H1 (cell line): ENCODE measurements at regions not wholly inside any gene's neighbourhood (a gene's known extent, or its start where the extent isn't known, plus 50 kb on each side); places are given as distances from the start of the nearest gene placed in this dataset.

Source experiments
- CTCF ChIA-PET: fragments of 300-600 bp; sonication (Branson Sonifier 250); formaldehyde crosslinking; loops from one replicate; lab custom pipeline; 2021; ENCODE audit not compliant: partially characterized antibody; lab: Charles Lee
- POLR2A ChIA-PET: fragments of 300-600 bp; sonication (Branson Sonifier 250); formaldehyde crosslinking; loops from one replicate; lab custom pipeline; 2021; ENCODE audit warnings: inconsistent platforms; ENCODE audit not compliant: partially characterized antibody; lab: Charles Lee
- DNase-seq, 2 experiments: peaks; one replicate each; pipeline versions ENCODE4 v3.0.0 to v3.0.0-alpha.2; 2010 to 2022; ENCODE audit warnings: low spot score in 2 of 2, low read depth in 1 of 2, mixed read lengths in 1 of 2
- FAIRE-seq: peaks from 2 replicates; lab custom pipeline; 2011; peaks lifted over from hg19 to GRCh38; lab: Jason Lieb, UNC
- H2AFZ ChIP-seq: 2 replicates; pipeline ENCODE4 v1.8.1; 2012; ENCODE audit warnings: low read length, inconsistent platforms
- H2AK5ac ChIP-seq: 2 replicates; pipeline ENCODE4 v1.6.1; 2013; ENCODE audit warnings: low read depth, low read length
- H2BK120ac ChIP-seq: replicated peaks from 2 replicates; pipeline ENCODE3; 2013; ENCODE audit warnings: low read depth, low read length, inconsistent platforms
- H2BK12ac ChIP-seq: 2 replicates; pipeline ENCODE4 v1.6.1; 2013; ENCODE audit warnings: low read depth, low read length
- H2BK15ac ChIP-seq: 2 replicates; pipeline ENCODE4 v1.6.1; 2013; ENCODE audit warnings: low read length
- H2BK20ac ChIP-seq: 2 replicates; pipeline ENCODE4 v1.6.1; 2013; ENCODE audit warnings: low read length
- H2BK5ac ChIP-seq: 2 replicates; pipeline ENCODE4 v1.6.1; 2013; ENCODE audit warnings: low read depth, low read length
- H3K14ac ChIP-seq: 2 replicates; pipeline ENCODE4 v1.6.1; 2013; ENCODE audit warnings: inconsistent platforms; ENCODE audit not compliant: insufficient read length
- H3K18ac ChIP-seq: 2 replicates; pipeline ENCODE4 v1.6.1; 2013; ENCODE audit warnings: low read length; ENCODE audit errors: extremely low read depth
- H3K23ac ChIP-seq: 2 replicates; pipeline ENCODE4 v1.6.1; 2013; ENCODE audit warnings: inconsistent platforms; ENCODE audit not compliant: insufficient read length
- H3K23me2 ChIP-seq: 2 replicates; pipeline ENCODE4 v1.6.1; 2013; ENCODE audit warnings: low read depth, low read length
- H3K27ac ChIP-seq: 2 replicates; pipeline ENCODE4 v1.6.1; 2011; ENCODE audit warnings: low read depth, low read length, inconsistent platforms
- H3K27me3 ChIP-seq, 4 experiments: replicated peaks in 1 of 4; 1 replicate in 1 of 4; 2 replicates in 3 of 4; pipeline versions ENCODE4 v1.6.1 to v1.8.1; 2011 to 2013; ENCODE audit warnings: low read length in 3 of 4, mild to moderate bottlenecking in 3 of 4, inconsistent platforms in 2 of 4, mixed read lengths in 2 of 4, moderate library complexity in 1 of 4; ENCODE audit not compliant: control insufficient read depth in 3 of 4, insufficient read depth in 3 of 4; ENCODE audit errors: extremely low read depth in 1 of 4
- H3K36me3 ChIP-seq, 4 experiments: 2 replicates each; pipeline versions ENCODE4 v1.6.1 to v1.8.1; 2011 to 2013; ENCODE audit warnings: mild to moderate bottlenecking in 4 of 4, low read length in 3 of 4, moderate library complexity in 2 of 4, control low read depth in 1 of 4, inconsistent platforms in 1 of 4; ENCODE audit not compliant: insufficient read depth in 4 of 4, control insufficient read depth in 2 of 4
- H3K4ac ChIP-seq: replicated peaks from 2 replicates; pipeline ENCODE3; 2013; ENCODE audit warnings: low read length, low read depth, mixed read lengths, inconsistent platforms; ENCODE audit not compliant: insufficient read length
- H3K4me1 ChIP-seq, 4 experiments: replicated peaks in 1 of 4; 1 replicate in 1 of 4; 2 replicates in 3 of 4; pipeline versions ENCODE4 v1.6.1 to v1.8.1; 2011 to 2013; ENCODE audit warnings: low read length in 3 of 4, inconsistent platforms in 2 of 4, mixed read lengths in 1 of 4; ENCODE audit not compliant: insufficient read depth in 4 of 4, control insufficient read depth in 3 of 4
- H3K4me2 ChIP-seq, 2 experiments: 2 replicates each; pipeline versions ENCODE4 v1.6.1 to v1.8.1; 2011 to 2013; ENCODE audit warnings: low read depth in 2 of 2, low read length in 2 of 2, control low read depth in 1 of 2, inconsistent platforms in 1 of 2, mild to moderate bottlenecking in 1 of 2; ENCODE audit not compliant: insufficient read depth in 1 of 2
- H3K4me3 ChIP-seq, 4 experiments: fragments of 200-600, 300-600 bp in 1 of 4; sonication (generic), shearing (Covaris generic), sonication (Bioruptor Twin) in 1 of 4; 2 replicates each; pipeline versions ENCODE4 v1.5.1 to v1.8.1; 2011 to 2016; ENCODE audit warnings: low read length in 4 of 4, low read depth in 3 of 4, control low read depth in 2 of 4, inconsistent platforms in 2 of 4, mild to moderate bottlenecking in 2 of 4, mixed read lengths in 1 of 4, moderate library complexity in 1 of 4; ENCODE audit not compliant: insufficient read depth in 2 of 4; ENCODE audit errors: extremely low read depth in 1 of 4
- H3K56ac ChIP-seq: replicated peaks from 2 replicates; pipeline ENCODE3; 2013; ENCODE audit warnings: low read depth, mild to moderate bottlenecking, mixed read lengths, low read length, inconsistent platforms; ENCODE audit not compliant: insufficient read length
- H3K79me1 ChIP-seq: 2 replicates; pipeline ENCODE4 v1.6.1; 2013; ENCODE audit warnings: low read depth, low read length, control low read depth
- H3K79me2 ChIP-seq, 2 experiments: 2 replicates each; pipeline versions ENCODE4 v1.6.1 to v1.8.1; 2012 to 2013; ENCODE audit warnings: low read length in 2 of 2, mild to moderate bottlenecking in 2 of 2, inconsistent platforms in 1 of 2; ENCODE audit not compliant: insufficient read depth in 2 of 2, control insufficient read depth in 1 of 2
- H3K9ac ChIP-seq, 4 experiments: replicated peaks in 1 of 4; 1 replicate in 1 of 4; 2 replicates in 3 of 4; pipeline versions ENCODE4 v1.6.1 to v1.8.1; 2011 to 2013; ENCODE audit warnings: low read depth in 3 of 4, low read length in 3 of 4, control low read depth in 2 of 4, mild to moderate bottlenecking in 2 of 4, moderate library complexity in 2 of 4, inconsistent platforms in 1 of 4; ENCODE audit errors: extremely low read depth in 1 of 4
- H3K9me3 ChIP-seq, 2 experiments: 2 replicates each; pipeline versions ENCODE4 v1.6.1 to v1.8.1; 2012 to 2013; ENCODE audit warnings: mild to moderate bottlenecking in 2 of 2, moderate library complexity in 2 of 2, control low read depth in 1 of 2, inconsistent platforms in 1 of 2, low read depth in 1 of 2, low read length in 1 of 2, mixed read lengths in 1 of 2; ENCODE audit not compliant: insufficient read depth in 2 of 2
- H4K20me1 ChIP-seq, 2 experiments: replicated peaks in 1 of 2; 2 replicates each; pipeline versions ENCODE3 to v1.8.1; 2011 to 2013; ENCODE audit warnings: inconsistent platforms in 2 of 2, low read length in 2 of 2, mild to moderate bottlenecking in 1 of 2; ENCODE audit not compliant: insufficient read depth in 2 of 2, control insufficient read depth in 1 of 2
- H4K5ac ChIP-seq: 2 replicates; pipeline ENCODE4 v1.6.1; 2013; ENCODE audit warnings: low read length, low read depth, mixed read lengths, inconsistent platforms; ENCODE audit not compliant: insufficient read length
- H4K8ac ChIP-seq: 2 replicates; pipeline ENCODE4 v1.8.0; 2013; ENCODE audit warnings: mild to moderate bottlenecking, moderate library complexity, low read length, inconsistent platforms; ENCODE audit not compliant: insufficient read depth; ENCODE audit errors: extremely low read depth
- H4K91ac ChIP-seq: replicated peaks from 2 replicates; pipeline ENCODE3; 2013; ENCODE audit warnings: low read length, mixed read lengths, inconsistent platforms; ENCODE audit not compliant: insufficient read length
- YY1 ChIP-seq: IDR thresholded peaks from 2 replicates; pipeline ENCODE4 v1.6.1; 2011; ENCODE audit warnings: low read depth, mild to moderate bottlenecking, low read length
- WGBS, 2 experiments: shearing (Covaris generic) in 1 of 2; methylation state at CpG; one replicate each; pipeline versions ENCODE4 v1.1.6 to v1.1.7; 2013 to 2015; ENCODE audit warnings: low lambda C conversion rate in 2 of 2, mixed read lengths in 2 of 2, inconsistent platforms in 1 of 2, low coverage in 1 of 2, missing lambda C conversion rate in 1 of 2; ENCODE audit not compliant: insufficient replicate concordance in 2 of 2, insufficient coverage in 1 of 2, insufficient read length in 1 of 2; ENCODE audit errors: extremely low coverage in 1 of 2, missing lambda C conversion rate in 1 of 2; 5-methylcytosine and 5-hydroxymethylcytosine counted together

DNA sequence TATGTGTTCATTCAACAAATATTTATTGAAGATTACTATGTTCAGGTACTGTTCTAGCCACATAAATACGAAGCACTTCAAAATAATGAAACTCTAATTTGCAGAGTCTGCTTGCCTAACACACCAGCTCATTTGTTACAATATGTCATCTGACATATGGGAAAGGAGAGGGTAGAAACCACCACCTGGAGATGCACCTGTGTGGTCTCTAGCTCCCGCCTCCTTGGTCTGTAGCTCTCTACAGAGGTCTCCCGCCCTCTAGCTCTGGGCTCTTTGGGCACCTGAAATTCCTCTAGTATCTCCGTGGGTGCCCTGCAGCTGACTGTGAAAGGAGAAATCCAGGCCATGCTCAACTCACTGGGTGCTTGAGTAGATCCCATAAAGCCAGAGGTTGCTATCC, 51.4 kb upstream of the DBX1 start:
- FAIRE-seq, result no peak
- H4K8ac ChIP-seq, result no peak overlapping the region

More for the DNA sequence above, 51.4 kb upstream of the DBX1 start:
- no peak for TF ChIP-seq YY1
- Histone ChIP-seq H3K27me3 (peaks cover 42 to 80% (median 68%) of the 10 kb centered on the region in 4 experiments), H2BK5ac (no peak overlapping the region), H3K4ac (no peak overlapping the region), H2BK20ac (no peak overlapping the region), H3K23me2 (no peaks in the 10 kb centered on the region; the same call in 1 of the 2 replicates), H2AFZ (no peak overlapping the region), H2BK120ac (no peak overlapping the region), H4K5ac (no peak overlapping the region), H3K27ac (no peak overlapping the region), H3K14ac (no peak overlapping the region), H3K23ac (no peak overlapping the region), H4K20me1 (peaks cover 0 to 6% of the 10 kb centered on the region in 2 experiments), H3K36me3 (no peaks in the 10 kb centered on the region), H3K9me3 (no peaks in the 10 kb centered on the region), H3K79me1 (no peaks in the 10 kb centered on the region), H3K18ac (no peak overlapping the region), H4K91ac (no peak overlapping the region), H2BK15ac (no peak overlapping the region), H3K4me1 (peaks cover 0 to 10% (median 5%) of the 10 kb centered on the region in 4 experiments; a peak in 6 of 7 replicates), H3K4me2 (no peak overlapping the region), H2BK12ac (no peak overlapping the region), H3K79me2 (no peaks in the 10 kb centered on the region), H3K9ac (no peak overlapping the region), H2AK5ac (no peak overlapping the region), H3K4me3 (no peak overlapping the region), H3K56ac (no peak overlapping the region)
- 64% methylated on average over 4 of the region's 4 CpGs; no CpG with 5 or more reads in 1 of the 2 experiments for WGBS, 2 experiments
- no peak for DNase-seq
- CTCF ChIA-PET, result interaction anchor here (0.7 to 2.1 kb wide), 3 partner anchors 66 to 305 kb away, joined by 3 to 7 read pairs (median 3); no protein-coding TSS in a partner anchor
- POLR2A ChIA-PET, result no interaction called here
